ENCODE measurements at regions not wholly inside any gene's neighbourhood (a gene's known extent, or its start where the extent isn't known, plus 50 kb on each side); places are given as distances from the start of the nearest gene placed in this dataset.
"Not testable (repeated sequence)": the region's sequence is repeated elsewhere in the genome, so short reads cannot be mapped to it uniquely, and the experiment has no call there.

- DNase-seq = not testable (repeated sequence)
Observed at GRCh38 chr17:30712859-30713258, 111.6 kb downstream of the CRLF3 start.

GRCh38 chr17:30711626-30712507 lies 112.6 kb downstream of the CRLF3 start:
- DNase-seq = not testable (repeated sequence)

- not testable (repeated sequence) for DNase-seq
Observed at GRCh38 chr17:30711176-30711575, 113.3 kb downstream of the CRLF3 start.

- not testable (repeated sequence) for DNase-seq
Observed at GRCh38 chr17:30710276-30711088, 114.0 kb downstream of the CRLF3 start.

- DNase-seq = peak; percentile 52
Observed at GRCh38 chr17:30709561-30710275, 114.8 kb downstream of the CRLF3 start.

- DNase-seq = peak; percentile 27
Observed at GRCh38 chr17:30709096-30709495, 115.4 kb downstream of the CRLF3 start.

GRCh38 chr17:30708241-30709078 lies 116.0 kb downstream of the CRLF3 start:
- peak; percentile 93 for DNase-seq

GRCh38 chr17:30707724-30708240 lies 116.7 kb downstream of the CRLF3 start:
- peak; percentile 68 for DNase-seq

GRCh38 chr17:30706461-30707335 lies 117.8 kb downstream of the CRLF3 start:
- DNase-seq = not testable (repeated sequence)

- not testable (repeated sequence) for DNase-seq
Observed at GRCh38 chr17:30706004-30706403, 118.5 kb downstream of the CRLF3 start.

GRCh38 chr17:30701498-30701989 lies 122.9 kb downstream of the CRLF3 start:
- DNase-seq = no peak

- DNase-seq = not testable (repeated sequence)
Observed at GRCh38 chr17:30700833-30701232, 123.7 kb downstream of the CRLF3 start.

GRCh38 chr17:30697619-30698460 lies 126.7 kb downstream of the CRLF3 start:
- DNase-seq = peak; percentile 54

- DNase-seq = no peak
Observed at GRCh38 chr17:30696234-30696633, 128.3 kb downstream of the CRLF3 start.

GRCh38 chr17:30695265-30695811 lies 129.2 kb downstream of the CRLF3 start:
- not testable (repeated sequence) for DNase-seq

- not testable (repeated sequence) for DNase-seq
Observed at GRCh38 chr17:30693772-30694171, 130.7 kb downstream of the CRLF3 start.

GRCh38 chr17:30689266-30690000 lies 135.1 kb downstream of the CRLF3 start:
- DNase-seq = not testable (repeated sequence)

Measured in COR-L47 (cell line).